A549 (cell line): ENCODE measurements at regions not wholly inside any gene's neighbourhood (a gene's known extent, or its start where the extent isn't known, plus 50 kb on each side); places are given as distances from the start of the nearest gene placed in this dataset.

Source experiments
- ATAC-seq, 2 experiments: fragments of 200-7000 bp in 1 of 2; fragments of >200 bp in 1 of 2; cut with Nextera tagmentation in 1 of 2; cut with Tn5 transposase in 1 of 2; 3 replicates each; pipeline versions ENCODE4 v1.8.0 to v1.9.1; 2018 to 2020; ENCODE audit warnings: mild to moderate bottlenecking in 1 of 2, moderate library complexity in 1 of 2
- CTCF ChIA-PET: fragments of 300-600 bp; sonication (Branson Sonifier 250); formaldehyde crosslinking; extraction: SDS; loops from one replicate; lab custom pipeline; 2021; ENCODE audit warnings: antibody characterized with exemption, inconsistent platforms; lab: Yijun Ruan, JAX
- POLR2A ChIA-PET: fragments of 350-600 bp; formaldehyde crosslinking; extraction: SDS; loops from one replicate; lab custom pipeline; 2021; ENCODE audit warnings: antibody characterized with exemption, inconsistent platforms; lab: Yijun Ruan, JAX
- DNase-seq, 2 experiments: peaks; one replicate each; pipeline versions ENCODE4 v3.0.0 to v3.0.0-alpha.2; 2011 to 2016; ENCODE audit warnings: low read depth in 1 of 2, low spot score in 1 of 2
- FAIRE-seq: peaks from 2 replicates; lab custom pipeline; 2011; peaks lifted over from hg19 to GRCh38; lab: Jason Lieb, UNC
- H3K27ac ChIP-seq, 2 experiments: fragments of >200 bp; sonication (Bioruptor Twin); formaldehyde crosslinking; 3 replicates each; pipeline ENCODE4 v1.5.1; 2016 to 2017
- H3K4me1 ChIP-seq: fragments of >200 bp; sonication (Bioruptor Twin); formaldehyde crosslinking; 3 replicates; pipeline ENCODE4 v1.6.1; 2016
- H3K4me2 ChIP-seq: fragments of >200 bp; sonication (Bioruptor Twin); formaldehyde crosslinking; 3 replicates; pipeline ENCODE4 v1.6.1; 2016
- H3K4me3 ChIP-seq: fragments of >200 bp; sonication (Bioruptor Twin); formaldehyde crosslinking; 3 replicates; pipeline ENCODE4 v1.5.1; 2016
- H3K9me3 ChIP-seq: fragments of >200 bp; sonication (Bioruptor Twin); formaldehyde crosslinking; 3 replicates; pipeline ENCODE4 v1.6.1; 2016
- CEBPB ChIP-seq, 2 experiments: fragments of >200 bp in 1 of 2; sonication (Bioruptor Twin) in 1 of 2; formaldehyde crosslinking in 1 of 2; IDR thresholded peaks; 2 replicates each; pipeline ENCODE4 v1.6.1; 2012 to 2016
- CHD2 ChIP-seq: fragments of 150-350 bp; IDR thresholded peaks from 2 replicates; pipeline ENCODE4 v1.6.1; 2014; ENCODE audit warnings: low read length; ENCODE audit not compliant: partially characterized antibody
- EP300 ChIP-seq, 2 experiments: fragments of >200 bp; sonication (Bioruptor Twin); formaldehyde crosslinking; IDR thresholded peaks; 2 replicates in 1 of 2; 3 replicates in 1 of 2; pipeline ENCODE4 v1.6.1; 2016 to 2017
- FOSB ChIP-seq: fragments of 250-450 bp; sonication (Bioruptor Pico); IDR thresholded peaks from 2 replicates; pipeline ENCODE4 v1.5.0; 2020; ENCODE audit warnings: mild to moderate bottlenecking, moderate library complexity
- HDAC2 ChIP-seq: fragments of 200-600 bp; sonication (generic); IDR thresholded peaks from 2 replicates; pipeline ENCODE4 v1.6.1; 2016
- HMGXB4 ChIP-seq: fragments of 250-450 bp; sonication (Bioruptor Pico); IDR thresholded peaks from 2 replicates; pipeline ENCODE4 v1.5.0; 2021; ENCODE audit warnings: mild to moderate bottlenecking, moderate library complexity, borderline replicate concordance
- HOXB13 ChIP-seq: fragments of 250-450 bp; sonication (Bioruptor Pico); IDR thresholded peaks from 2 replicates; pipeline ENCODE4 v1.5.0; 2020; ENCODE audit warnings: low read depth, mild to moderate bottlenecking, moderate library complexity
- JUN ChIP-seq, 2 experiments: fragments of >200 bp; sonication (Bioruptor Twin); formaldehyde crosslinking; IDR thresholded peaks; 2 replicates in 1 of 2; 3 replicates in 1 of 2; pipeline ENCODE4 v1.6.1; 2016 to 2017
- POLR2A ChIP-seq: IDR thresholded peaks from 2 replicates; pipeline ENCODE4 v1.6.1; 2012; ENCODE audit warnings: mild to moderate bottlenecking, low read length
- REST ChIP-seq: fragments of 200-600 bp; sonication (generic); IDR thresholded peaks from 2 replicates; pipeline ENCODE4 v1.6.1; 2016; ENCODE audit warnings: antibody characterized with exemption, mild to moderate bottlenecking, moderate library complexity
- RFX5 ChIP-seq: fragments of 450-650 bp; IDR thresholded peaks from 2 replicates; pipeline ENCODE4 v1.7.1; 2014; ENCODE audit warnings: antibody characterized with exemption, mild to moderate bottlenecking, moderate library complexity
- SREBF2 ChIP-seq: fragments of 450-650 bp; IDR thresholded peaks from 2 replicates; pipeline ENCODE4 v1.6.1; 2014; ENCODE audit warnings: mild to moderate bottlenecking, moderate library complexity
- TFCP2L1 ChIP-seq: fragments of 250-450 bp; sonication (Bioruptor Pico); IDR thresholded peaks from 2 replicates; pipeline ENCODE4 v1.5.0; 2021; ENCODE audit warnings: mild to moderate bottlenecking
- ZFP36 ChIP-seq: fragments of 450-650 bp; IDR thresholded peaks from 2 replicates; pipeline ENCODE4 v1.6.1; 2014; ENCODE audit warnings: borderline replicate concordance; ENCODE audit not compliant: partially characterized antibody
- WGBS: methylation state at CpG from one replicate; pipeline ENCODE4 v1.1.6; 2017; ENCODE audit errors: missing lambda C conversion rate; 5-methylcytosine and 5-hydroxymethylcytosine counted together
- TF ChIP-seq, protein P1 (sequence below): IDR thresholded peaks from 2 replicates; pipeline ENCODE4 v1.6.1; 2012
- TF ChIP-seq, protein P2 (sequence below): IDR thresholded peaks from 2 replicates; pipeline ENCODE4 v1.6.1; 2012; ENCODE audit warnings: low read depth, borderline replicate concordance
- TF ChIP-seq, protein P3 (sequence below): fragments of 450-650 bp; IDR thresholded peaks from 2 replicates; pipeline ENCODE4 v1.6.1; 2014; ENCODE audit warnings: antibody characterized with exemption

GRCh38 chr9:113770396-113770795, 105.7 kb upstream of the ZNF618 start:
- ChIA-PET POLR2A (no interaction called here), CTCF (interaction anchor here (1.2 kb wide), 2 partner anchors 9 to 38 kb away, joined by 3 to 5 read pairs; no protein-coding TSS in a partner anchor)
- no peak for DNase-seq
- TF ChIP-seq CEBPB (IDR thresholded peaks at IDR 0.05) (no peak), REST (no peak)
- TF ChIP-seq, protein P1, sequence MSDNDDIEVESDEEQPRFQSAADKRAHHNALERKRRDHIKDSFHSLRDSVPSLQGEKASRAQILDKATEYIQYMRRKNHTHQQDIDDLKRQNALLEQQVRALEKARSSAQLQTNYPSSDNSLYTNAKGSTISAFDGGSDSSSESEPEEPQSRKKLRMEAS, result no peak
- TF ChIP-seq, protein P2, sequence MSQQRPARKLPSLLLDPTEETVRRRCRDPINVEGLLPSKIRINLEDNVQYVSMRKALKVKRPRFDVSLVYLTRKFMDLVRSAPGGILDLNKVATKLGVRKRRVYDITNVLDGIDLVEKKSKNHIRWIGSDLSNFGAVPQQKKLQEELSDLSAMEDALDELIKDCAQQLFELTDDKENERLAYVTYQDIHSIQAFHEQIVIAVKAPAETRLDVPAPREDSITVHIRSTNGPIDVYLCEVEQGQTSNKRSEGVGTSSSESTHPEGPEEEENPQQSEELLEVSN, result no peak
- no peak overlapping the region for H3K27ac ChIP-seq
- H3K4me3 ChIP-seq, result no peak overlapping the region
- no peak for ATAC-seq
- 47% methylated on average over 5 of the region's 5 CpGs for WGBS
- no peaks in the 10 kb centered on the region for H3K9me3 ChIP-seq
- no peaks in the 10 kb centered on the region for H3K4me1 ChIP-seq
- no peak for FAIRE-seq
- no peak overlapping the region for H3K4me2 ChIP-seq

DNA sequence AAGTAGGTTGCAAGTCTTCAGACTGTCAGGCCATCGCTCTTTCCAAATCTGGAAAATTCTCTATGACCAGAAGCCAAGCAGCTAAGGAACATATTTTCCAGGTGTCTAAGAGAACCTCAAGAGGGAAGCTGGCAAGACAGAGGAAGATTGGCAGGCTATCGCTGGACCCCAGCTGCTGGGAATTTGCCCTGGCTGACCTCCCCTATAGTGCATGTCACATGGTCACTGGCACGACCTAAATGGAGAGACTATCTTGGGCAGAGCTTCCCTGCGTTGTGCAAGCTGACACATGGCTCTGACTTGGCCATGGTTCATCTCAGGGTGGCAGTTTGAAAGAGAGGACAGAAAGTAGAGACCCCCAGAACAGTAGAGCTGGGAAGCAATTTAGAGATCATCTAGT, 104.9 kb upstream of the ZNF618 start:
- WGBS, result 44% methylated on average over 4 of the region's 4 CpGs
- H3K4me3 ChIP-seq, result no peak overlapping the region
- ChIA-PET POLR2A (no interaction called here), CTCF (interaction anchor here (1.2 kb wide), 1 partner anchor 37 kb away, joined by 3 read pairs; no protein-coding TSS in a partner anchor)
- FAIRE-seq (no peak), DNase-seq (no peak), ATAC-seq (no peak)
- no peaks in the 10 kb centered on the region for H3K4me1 ChIP-seq
- H3K27ac ChIP-seq, result no peak overlapping the region
- TF ChIP-seq, protein P3, sequence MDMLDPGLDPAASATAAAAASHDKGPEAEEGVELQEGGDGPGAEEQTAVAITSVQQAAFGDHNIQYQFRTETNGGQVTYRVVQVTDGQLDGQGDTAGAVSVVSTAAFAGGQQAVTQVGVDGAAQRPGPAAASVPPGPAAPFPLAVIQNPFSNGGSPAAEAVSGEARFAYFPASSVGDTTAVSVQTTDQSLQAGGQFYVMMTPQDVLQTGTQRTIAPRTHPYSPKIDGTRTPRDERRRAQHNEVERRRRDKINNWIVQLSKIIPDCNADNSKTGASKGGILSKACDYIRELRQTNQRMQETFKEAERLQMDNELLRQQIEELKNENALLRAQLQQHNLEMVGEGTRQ, result no peak
- TF ChIP-seq POLR2A (no peak), ZFP36 (no peak), SREBF2 (no peak), HMGXB4 (CRISPR knock-in tag) (no peak), EP300 (IDR thresholded peaks at IDR 0.05) (no peak), RFX5 (no peak), HOXB13 (no peak), TFCP2L1 (CRISPR knock-in tag) (no peak), HDAC2 (no peak), CHD2 (no peak), JUN (IDR thresholded peaks at IDR 0.05) (no peak), FOSB (no peak), REST (no peak), CEBPB (IDR thresholded peaks at IDR 0.05) (no peak)
- TF ChIP-seq, protein P2, result no peak
- no peaks in the 10 kb centered on the region for H3K9me3 ChIP-seq
- H3K4me2 ChIP-seq, result no peak overlapping the region
